HS-27A (cell line): ENCODE measurements at regions not wholly inside any gene's neighbourhood (a gene's known extent, or its start where the extent isn't known, plus 50 kb on each side); places are given as distances from the start of the nearest gene placed in this dataset.
"Not testable (repeated sequence)": the region's sequence is repeated elsewhere in the genome, so short reads cannot be mapped to it uniquely, and the experiment has no call there.

Experiments used
- DNase-seq: peaks from one replicate; pipeline ENCODE4 v3.0.0-alpha.2; 2012; ENCODE audit warnings: low read depth, missing footprints

DNA sequence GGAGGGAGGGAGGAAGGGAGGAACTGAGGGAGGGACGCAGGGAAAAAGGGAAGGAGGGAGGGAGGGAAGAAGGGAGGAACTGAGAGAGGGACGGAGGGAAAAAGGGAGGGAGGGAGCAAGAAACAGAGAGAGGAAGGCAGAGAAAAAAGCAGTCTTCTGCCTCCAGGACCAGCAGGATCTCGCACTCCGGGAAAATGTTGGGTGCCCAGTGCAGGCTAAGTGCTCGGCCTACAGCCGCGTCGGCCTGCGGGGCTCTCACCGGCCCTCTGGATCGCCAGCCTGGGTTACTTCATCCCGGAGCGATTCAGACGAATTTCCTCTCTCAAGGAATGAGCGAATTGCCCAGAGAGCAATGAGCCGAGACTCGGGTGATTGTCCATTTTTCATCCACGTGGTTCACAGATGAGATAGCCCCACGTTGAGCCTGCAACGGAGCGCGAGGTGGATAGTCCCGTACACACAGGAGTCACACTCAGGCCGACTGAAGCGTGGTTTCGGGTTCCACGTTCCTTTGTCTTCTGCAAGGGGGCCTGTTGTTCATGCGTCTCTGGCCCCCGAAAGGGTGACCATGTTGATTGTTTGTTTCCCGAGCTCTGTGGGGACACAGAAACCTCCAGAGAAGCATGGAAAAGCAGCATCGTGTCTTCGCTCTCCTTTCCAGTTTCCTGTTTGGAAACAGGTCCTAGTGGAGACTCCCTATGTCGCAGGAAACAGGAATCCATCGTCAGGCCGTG is 1937.1 kb upstream of the DEFB115 start:
- DNase-seq = not testable (repeated sequence)

DNA sequence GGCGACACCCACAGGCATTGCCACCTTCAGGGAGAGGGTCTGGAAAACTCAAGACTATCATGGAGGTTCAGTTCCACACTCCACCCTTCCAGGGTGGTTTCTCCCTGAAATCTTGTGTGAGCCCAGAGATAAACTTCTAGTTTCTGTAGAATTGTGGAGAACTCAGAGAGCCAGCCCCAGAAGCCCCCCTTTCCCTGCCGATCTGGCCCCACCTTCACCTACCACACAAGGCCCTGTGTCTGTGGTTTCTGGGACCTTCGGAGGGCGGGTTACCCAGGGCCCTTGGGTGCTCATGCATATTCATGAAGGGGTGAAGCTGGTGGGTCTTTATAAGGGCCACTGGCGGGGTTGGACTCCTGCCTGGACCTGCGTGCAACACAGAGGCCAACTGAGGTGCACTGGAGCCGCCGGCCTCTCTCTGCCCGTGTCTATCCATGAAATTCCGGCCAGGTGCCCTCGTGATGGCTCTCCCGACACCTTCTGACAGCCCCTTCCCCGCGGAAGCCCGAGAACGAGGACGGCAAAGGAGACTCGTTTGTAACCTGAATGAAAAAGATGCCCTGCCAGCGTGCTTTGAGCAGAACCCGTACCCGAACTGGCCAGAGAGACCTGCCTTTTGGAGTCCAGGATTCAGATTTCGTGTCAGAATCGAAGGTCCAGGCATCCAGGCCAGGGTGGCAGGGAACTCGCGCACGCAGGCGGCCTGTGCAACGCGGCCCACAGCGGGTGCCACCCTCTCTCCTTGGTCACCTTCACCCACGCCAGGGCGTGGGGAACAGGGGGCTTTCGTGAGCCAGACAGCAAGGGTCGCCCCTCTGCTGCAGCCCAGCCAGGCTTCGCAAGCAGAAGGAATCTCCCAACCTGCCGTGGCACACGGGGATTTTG is 1933.6 kb upstream of the DEFB115 start:
- DNase-seq = not testable (repeated sequence)

DNA sequence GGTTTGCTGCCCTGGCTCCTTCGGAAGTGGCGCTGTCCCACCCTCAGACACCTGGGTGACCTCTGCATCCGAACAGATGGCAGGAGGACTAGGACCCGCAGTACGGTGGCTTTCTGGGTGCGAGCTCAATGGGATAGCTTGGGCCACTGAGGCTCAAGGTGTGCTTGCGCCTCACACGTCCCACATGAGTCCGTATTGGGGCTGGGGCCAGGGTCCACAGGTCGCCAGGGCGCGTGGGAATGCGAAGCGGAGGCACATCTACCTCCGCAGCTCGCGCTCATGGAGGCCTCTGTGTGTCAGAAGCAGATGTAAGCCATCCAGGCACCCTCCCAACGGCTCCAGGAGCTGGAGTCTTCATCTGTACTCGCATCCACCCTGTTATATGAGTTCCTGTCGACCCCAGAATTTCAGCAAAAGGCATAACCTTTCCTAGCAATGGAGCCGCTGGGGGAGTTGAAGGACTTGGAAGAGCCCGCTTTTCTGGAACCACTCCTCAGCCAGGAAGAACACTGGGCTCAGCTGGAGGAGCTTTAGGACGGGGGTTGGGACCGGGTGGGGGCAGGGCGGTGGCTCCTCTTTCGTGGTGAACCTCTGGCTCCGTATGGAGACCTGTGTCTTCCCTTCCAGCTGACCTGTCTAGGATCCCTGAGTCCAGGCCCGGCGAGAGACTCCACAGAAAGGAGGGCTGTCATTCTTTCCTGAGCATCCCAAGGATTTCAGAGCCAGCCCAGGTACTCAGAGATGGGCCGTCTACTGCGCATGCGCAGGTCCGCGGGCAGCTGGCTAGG is 1932.8 kb upstream of the DEFB115 start:
- DNase-seq = not testable (repeated sequence)

DNA sequence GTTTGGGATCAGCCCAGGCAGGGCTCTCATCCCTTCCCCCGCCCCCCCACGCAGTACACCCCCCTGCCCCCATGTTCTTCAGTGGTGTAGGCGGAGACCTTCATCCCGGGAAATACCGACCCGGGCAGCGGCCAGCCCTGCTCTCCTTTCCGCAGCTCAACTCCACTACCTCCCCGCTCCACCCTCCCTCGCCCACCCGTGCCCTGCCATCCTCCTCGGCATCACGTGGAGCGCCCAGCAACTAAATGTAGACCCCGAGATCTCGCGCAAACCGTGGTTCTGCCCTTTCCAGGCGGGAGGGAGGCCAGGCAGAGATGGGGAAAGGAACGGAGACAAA is 1932.2 kb upstream of the DEFB115 start:
- DNase-seq = no peak

DNA sequence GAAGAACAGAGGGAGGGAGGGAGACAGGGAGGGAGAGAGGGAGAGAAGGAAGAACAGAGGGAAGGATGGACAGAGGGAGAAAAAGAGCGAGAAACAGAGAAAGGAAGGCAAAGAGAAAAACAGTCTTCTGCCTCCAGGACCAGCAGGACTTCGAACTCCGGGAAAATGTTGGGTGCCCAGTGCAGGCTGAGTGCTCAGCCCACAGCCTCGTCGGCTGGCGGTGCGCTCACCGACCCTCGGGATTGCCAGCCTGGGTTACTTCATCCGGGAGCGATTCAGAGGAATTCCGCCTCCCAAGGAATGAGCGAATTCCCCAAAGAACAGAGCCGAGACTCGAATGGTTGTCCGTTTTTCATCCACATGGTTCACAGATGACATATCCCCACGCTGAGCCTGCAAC is 1931.7 kb upstream of the DEFB115 start:
- not testable (repeated sequence) for DNase-seq

DNA sequence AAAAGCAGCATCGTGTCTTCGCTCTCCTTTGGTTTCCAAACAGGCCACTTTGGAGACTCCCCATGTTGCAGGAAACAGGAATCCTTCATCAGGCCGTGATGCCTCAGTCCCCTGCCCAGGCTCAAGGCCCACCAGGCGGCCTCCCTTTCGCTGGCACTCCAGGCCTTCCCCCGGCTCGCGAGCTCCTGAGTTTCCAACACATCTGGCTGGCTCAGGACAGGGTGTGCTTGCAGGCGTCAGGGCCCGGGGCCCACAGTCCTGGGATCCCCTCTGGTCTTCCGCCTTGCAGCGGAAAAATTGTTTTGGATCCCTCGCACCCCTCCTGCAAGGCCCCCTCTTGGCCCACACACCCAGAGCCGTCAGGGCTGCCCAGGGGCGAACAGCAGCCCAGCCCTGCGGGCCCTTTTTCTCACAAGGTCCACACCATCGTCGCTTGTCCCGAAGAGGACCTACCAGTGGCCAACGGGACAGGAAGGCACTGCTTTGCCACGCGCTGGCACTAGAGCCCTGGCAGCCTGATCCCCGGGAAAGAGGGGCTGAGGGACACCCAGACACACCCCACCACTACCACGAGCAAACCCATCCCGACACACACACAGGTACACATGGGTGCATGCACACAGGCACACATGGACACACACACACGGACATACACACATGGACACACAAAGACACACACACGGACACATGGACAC is 1930.9 kb upstream of the DEFB115 start:
- DNase-seq = no peak

DNA sequence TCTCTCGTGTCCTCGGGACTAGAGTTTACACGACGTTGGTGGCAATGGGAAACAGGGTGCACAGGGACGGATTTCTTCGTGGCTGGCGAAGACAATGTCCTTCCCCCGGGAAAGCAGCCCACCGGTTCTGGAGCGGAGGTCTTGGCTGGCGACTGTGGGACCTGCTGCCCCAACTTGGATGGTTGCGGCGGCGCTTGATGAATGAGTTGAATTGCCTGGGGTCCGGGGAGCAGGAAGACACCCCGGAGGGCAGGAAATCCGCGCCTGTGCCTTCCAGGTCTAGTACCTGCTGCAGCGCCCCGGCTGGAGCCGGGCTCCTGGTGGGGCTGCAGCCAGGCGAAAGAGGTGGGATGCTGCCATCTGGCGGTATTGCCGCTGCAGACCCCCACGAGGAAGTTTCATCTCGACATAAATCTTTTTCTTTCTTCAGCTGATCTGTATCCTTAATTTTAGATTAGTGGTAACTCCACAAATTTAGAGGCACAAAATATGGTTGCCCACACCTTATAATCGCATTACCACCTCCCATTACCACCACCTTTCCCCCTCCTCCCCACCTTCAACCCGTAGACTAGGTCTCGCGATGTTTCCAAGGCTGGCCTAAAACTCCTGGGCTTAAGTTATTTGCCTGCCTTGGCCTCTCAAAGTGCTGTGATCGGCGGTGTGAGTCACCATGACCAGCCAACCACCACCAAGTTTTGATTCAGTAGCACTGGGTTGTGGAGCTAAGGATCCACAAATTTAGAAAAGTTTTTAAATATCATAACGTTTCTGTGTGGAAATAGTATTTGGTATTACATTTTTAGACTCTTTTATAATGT is 1929.7 kb upstream of the DEFB115 start:
- not testable (repeated sequence) for DNase-seq

DNA sequence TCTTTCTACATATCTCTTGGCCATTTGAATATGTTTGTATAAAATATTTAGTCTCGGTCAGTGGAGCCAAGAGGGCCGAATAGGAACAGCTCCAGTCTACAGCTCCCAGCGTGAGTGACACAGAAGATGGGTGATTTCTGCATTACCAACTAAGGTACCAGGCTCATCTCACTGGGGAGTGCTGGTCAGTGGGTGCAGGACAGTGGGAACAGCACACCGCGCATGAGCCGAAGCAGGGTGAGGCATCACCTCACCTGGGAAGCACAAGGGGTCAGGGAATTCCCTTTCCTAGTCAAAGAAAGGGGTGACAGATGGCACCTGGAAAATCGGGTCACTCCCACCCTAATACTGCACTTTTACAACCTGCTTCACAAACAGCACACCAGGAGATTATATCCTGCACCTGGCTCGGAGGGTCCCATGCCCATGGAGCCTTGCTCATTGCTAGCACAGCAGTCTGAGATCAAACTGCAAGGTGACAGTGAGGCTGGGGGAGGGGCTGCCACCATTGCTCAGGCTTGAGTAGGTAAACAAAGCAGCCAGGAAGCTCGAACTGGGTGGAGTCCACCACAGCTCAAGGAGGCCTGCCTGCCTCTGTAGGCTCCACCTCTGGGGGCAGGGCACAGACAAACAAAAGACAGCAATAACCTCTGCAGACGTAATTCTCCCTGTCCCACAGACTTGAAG is 1926.9 kb upstream of the DEFB115 start:
- not testable (repeated sequence) for DNase-seq

DNA sequence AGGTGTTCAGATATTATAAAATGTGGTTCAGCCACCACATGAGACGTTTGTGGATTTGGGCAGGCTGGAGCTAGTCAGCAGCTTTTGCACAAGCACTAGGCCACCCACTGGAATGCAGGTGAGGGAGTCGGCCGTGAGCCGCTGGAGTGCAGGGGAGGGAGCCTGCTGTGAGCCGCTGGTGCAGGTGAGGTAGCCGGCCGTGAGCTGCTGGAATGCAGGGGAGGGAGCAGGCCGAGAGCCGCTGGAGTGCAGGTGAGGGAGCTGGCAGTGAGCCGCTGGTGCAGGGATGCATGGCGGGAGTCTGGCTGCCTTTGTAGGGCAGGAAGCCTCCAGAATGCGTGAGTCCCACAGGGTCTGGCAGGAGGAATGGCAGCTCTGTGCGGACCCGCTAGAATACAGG is 1907.6 kb upstream of the DEFB115 start:
- DNase-seq = no peak

DNA sequence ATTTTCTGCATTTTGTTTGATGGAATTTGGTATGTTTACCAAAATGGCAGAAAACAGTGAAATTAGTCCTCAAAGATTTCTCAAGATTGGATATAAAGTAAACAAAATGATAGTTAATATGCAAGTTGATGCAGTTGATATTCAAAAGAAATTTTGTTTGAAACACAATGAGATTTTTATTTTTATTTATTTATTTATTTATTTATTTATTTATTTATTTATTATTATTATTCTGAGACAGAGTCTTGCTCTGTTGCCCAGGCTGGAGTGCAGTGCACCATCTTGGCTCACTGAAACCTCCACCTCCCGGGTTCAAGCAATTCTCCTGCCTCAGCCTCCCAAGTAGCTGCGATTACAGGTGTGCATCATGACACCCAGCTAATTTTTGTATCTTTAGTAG is 1881.5 kb upstream of the DEFB115 start:
- not testable (repeated sequence) for DNase-seq

DNA sequence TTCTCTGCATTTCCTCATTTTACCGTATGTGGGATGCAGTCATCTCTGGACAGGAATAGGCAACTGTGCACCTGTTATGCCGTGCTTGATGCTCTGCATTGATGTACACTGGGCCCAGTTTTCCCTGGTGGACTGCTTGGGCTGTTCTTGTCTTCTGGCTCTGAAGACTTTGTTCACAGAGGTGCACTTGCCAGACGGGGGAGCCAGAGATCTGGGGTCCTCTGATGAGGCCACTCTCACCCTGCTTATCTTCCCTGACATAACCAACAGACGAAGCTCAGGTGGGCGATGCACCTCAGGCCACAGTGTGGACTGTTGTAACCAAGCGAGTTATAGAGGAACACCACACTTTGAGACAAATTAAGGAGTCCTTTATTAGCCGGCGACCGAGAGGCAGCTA is 1864.6 kb upstream of the DEFB115 start:
- not testable (repeated sequence) for DNase-seq

DNA sequence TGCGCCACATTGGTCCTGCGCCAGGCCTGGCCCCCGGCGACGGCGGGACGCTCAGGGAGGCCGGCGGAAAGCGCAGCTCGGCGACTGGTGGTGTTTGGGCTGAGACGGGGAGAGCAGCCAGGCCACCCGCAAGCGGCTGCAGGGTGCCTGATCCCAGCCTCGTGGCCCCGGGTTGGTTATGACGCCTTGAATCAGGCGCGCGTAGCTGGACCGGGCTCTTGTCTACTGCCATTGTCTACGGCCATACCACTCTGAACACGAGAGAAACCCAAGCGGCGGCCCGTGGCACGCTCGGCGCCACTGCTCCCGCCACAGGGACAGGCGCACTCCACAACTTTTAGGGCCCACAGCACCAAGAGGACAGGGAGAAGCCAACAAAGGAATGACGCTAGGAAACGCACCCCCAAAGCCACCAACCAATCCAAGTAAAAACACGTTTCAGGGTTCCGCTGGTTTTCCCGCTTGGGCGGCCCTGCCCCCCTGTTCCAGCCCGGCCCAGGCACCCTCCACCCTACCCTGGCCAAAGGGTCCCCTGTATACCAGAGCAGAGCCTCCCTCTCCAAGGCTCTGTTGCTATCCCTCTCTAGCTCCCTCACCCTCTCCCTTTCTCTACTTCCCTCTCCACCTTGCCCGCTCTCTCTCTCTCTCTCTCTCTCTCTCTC is 1849.3 kb upstream of the DEFB115 start:
- no peak for DNase-seq

DNA sequence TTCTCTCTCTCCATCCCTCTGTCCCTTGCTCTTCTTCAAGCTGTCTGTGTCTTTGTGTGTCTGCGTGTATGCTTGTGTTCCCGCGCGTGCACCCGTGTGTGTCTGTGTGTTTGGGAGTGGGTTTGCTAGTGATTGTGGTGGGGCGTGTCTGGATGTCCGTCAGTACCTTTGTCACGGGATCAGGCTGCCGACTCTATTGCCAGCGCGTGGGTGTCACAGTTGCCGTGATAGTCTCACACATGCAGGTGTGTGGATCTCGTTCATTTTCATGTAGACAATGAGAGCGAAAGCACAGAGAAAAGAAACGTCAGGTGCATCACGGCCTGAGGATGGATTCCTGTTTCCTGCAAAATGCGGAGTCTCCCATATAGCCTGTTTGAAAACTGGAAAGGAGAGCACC is 1848.8 kb upstream of the DEFB115 start:
- DNase-seq = not testable (repeated sequence)

DNA sequence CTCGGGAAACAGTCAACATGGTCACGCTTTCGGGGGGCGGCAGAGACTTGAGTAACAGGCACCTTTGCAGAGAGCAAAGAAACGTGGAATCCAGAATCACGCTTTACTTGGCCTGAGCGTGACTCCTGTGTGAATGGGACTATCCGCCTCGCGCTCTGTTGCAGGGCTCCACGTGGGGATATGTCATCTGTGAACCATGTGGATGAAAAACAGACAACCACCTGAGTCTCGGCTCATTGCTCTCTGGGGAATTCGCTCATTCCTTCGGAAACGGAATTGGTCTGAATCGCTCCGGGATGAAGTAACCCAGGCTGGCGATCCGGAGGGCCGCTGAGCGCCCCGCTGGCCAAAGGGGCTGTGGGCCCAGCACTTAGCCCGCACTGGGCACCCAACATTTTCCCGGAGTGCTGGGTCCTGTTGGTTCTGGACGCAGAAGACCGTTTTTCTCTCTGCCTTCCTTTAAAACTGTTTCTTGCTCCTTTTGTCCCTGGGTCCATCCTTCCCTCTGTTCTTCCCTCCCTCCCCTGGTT is 1848.2 kb upstream of the DEFB115 start:
- not testable (repeated sequence) for DNase-seq

DNA sequence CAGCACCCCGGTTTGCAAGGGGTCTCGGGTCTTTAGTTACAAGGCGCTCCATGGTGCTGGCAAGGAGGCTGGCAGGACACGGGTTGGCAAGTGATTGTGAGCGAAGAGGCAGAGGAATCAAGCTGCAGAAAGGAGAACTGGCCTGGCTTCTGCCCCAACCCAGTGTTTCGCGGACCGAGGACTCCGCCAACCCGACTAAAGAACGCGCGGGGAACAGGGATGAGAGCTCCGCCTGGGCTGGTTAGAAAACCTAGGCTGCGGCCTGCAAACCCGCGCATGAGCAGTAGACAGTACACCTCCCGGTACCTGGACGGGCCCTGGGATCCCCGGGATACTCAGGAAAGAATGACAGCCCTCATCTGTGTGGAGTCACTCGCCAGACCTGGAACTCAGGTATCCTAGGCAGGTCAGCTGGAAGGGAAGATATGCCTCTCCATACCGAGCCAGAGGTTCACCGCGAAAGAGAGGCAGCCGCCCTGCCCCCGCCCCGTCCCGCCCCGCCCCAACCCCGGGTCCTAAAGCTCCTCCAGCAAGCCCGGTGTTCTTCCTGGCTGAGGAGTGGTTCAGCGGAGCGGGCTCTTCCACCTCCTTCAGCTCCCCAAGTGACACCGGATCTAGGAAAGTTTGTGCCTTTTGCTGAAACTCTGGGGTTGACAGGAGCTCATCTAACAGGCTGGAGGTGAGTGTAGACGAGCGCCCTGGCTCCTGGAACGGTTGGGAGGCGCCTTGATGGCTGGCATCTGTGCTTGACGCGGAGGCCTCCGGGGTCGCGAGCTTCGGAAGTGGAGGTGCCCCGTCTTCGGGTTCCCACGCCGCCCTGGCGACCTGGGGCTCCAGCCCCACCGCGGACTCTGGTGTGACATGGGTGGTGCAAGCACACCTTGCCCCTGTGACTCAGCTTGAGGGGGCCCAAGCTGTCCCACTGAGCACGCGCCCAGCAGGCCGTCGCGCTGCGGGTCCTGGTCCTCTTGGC is 1847.3 kb upstream of the DEFB115 start:
- DNase-seq = no peak

DNA sequence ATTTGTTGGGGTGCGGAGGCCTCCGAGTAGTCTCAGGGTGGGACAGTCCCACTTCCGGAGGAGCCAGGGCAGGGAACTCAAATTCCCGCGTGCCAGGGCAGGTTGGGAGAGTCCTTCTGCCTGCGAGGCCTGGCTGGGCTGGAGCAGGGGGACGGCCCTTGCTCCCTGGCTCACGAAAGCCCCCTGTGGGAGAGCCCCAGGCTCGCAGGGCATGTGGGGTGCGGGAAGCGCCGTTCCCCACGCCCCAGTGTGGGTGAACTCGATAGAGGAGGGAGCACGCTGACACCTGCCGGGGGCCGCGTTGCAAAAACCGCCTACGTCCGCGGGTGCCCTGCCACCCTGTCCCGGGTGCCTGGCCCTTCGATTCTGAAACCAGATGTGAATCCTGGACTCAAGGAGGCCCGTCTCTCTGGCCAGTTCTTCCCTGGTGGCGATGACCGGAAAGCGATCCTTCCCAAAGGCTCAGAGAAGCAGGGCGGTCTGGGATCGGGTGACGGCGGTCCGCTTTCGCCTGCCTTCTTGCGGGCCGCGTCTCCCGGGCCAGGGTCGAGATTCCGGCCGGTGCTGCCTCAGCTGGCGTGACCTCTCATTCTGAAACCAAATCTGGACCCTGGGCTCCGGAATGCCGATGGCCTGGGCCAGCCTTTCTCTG is 1846.5 kb upstream of the DEFB115 start:
- DNase-seq = no peak

DNA sequence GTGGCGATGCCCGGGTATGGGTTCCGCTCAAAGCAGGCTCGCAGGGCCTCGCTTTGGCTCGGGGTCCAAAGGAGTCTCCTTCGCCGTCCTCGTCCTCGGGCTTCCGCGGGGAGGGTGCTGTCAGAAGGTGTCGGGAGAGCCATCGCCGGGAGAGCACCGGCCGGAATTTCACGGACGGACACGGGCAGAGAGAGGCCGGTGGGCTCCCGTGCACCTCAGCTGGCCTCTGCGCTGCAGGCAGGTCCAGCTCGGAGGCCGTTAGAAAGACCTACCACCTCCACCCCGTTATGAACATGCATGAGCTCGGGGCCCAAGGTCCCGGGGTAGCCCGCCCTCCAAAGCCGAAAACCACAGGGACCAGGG is 1846.0 kb upstream of the DEFB115 start:
- DNase-seq = not testable (repeated sequence)

DNA sequence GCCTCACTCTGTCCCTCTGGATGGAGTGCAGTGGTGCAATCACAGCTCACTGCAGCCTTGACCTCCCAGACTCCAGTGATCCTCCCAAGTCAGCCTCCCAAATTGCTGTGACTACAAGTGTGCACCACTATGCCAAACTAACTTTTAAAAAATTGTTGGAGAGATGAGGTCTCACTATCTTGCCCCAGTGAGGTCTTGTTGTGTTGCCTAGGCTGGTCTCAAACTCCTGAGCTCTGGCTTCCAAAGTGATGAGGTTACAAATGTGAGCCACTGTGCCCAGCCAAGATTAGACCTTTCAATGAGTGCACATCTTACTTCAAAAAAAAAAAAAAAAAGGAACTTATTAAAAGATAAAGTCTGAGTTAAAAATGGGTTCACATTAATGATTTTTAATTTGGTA is 1838.1 kb upstream of the DEFB115 start:
- DNase-seq = no peak
